A549 (cell line): ENCODE measurements at regions not wholly inside any gene's neighbourhood (a gene's known extent, or its start where the extent isn't known, plus 50 kb on each side); places are given as distances from the start of the nearest gene placed in this dataset.

Source experiments
- CEBPB ChIP-seq, 2 experiments: fragments of >200 bp in 1 of 2; sonication (Bioruptor Twin) in 1 of 2; formaldehyde crosslinking in 1 of 2; IDR thresholded peaks; 2 replicates each; pipeline ENCODE4 v1.6.1; 2012 to 2016
- CHD4 ChIP-seq: fragments of 200-600 bp; sonication (generic); IDR thresholded peaks from 2 replicates; pipeline ENCODE4 v1.6.1; 2016; ENCODE audit warnings: antibody characterized with exemption, mild to moderate bottlenecking, borderline replicate concordance
- CTCF ChIP-seq: fragments of >200 bp; sonication (Bioruptor Twin); formaldehyde crosslinking; IDR thresholded peaks from 3 replicates; pipeline ENCODE4 v1.5.1; 2016
- EP300 ChIP-seq, 2 experiments: fragments of >200 bp; sonication (Bioruptor Twin); formaldehyde crosslinking; IDR thresholded peaks; 2 replicates in 1 of 2; 3 replicates in 1 of 2; pipeline ENCODE4 v1.6.1; 2016 to 2017
- ESRRA ChIP-seq: fragments of 150-350 bp; IDR thresholded peaks from 2 replicates; pipeline ENCODE4 v1.6.1; 2014; ENCODE audit warnings: mild to moderate bottlenecking, low read length, borderline replicate concordance
- MYC ChIP-seq: IDR thresholded peaks from 2 replicates; pipeline ENCODE4 v1.6.1; 2012; ENCODE audit warnings: mild to moderate bottlenecking, inconsistent platforms, low read length, improper control_type of control experiment, borderline replicate concordance
- PBX3 ChIP-seq: IDR thresholded peaks from 2 replicates; pipeline ENCODE4 v1.6.1; 2012
- POLR2A ChIP-seq: IDR thresholded peaks from 2 replicates; pipeline ENCODE4 v1.6.1; 2012; ENCODE audit warnings: mild to moderate bottlenecking, low read length
- POLR2AphosphoS2 ChIP-seq: conservative IDR thresholded peaks from 2 replicates; pipeline ENCODE4 v1.6.1; 2012; ENCODE audit warnings: low read length, improper control_type of control experiment, inconsistent platforms
- RNF2 ChIP-seq: fragments of 200-600 bp; sonication (generic); IDR thresholded peaks from 2 replicates; pipeline ENCODE4 v1.6.1; 2016; ENCODE audit warnings: low read depth, mild to moderate bottlenecking, antibody characterized with exemption, moderate library complexity, borderline replicate concordance
- USF2 ChIP-seq: fragments of 450-650 bp; IDR thresholded peaks from 2 replicates; pipeline ENCODE4 v1.6.1; 2014; ENCODE audit warnings: antibody characterized with exemption
- ZC3H11A ChIP-seq: fragments of 450-650 bp; IDR thresholded peaks from 2 replicates; pipeline ENCODE4 v1.6.1; 2014; ENCODE audit warnings: antibody characterized with exemption, mild to moderate bottlenecking

- TF ChIP-seq CTCF (no peak), USF2 (no peak), POLR2A (no peak), EP300 (IDR thresholded peaks at IDR 0.05) (no peak), RNF2 (no peak), POLR2AphosphoS2 (no peak), CHD4 (no peak), ESRRA (no peak), ZC3H11A (no peak), MYC (no peak), PBX3 (no peak), CEBPB (IDR thresholded peaks at IDR 0.05) (no peak)
Observed at GRCh38 chr1:211886551-211886950, 56.0 kb upstream of the LPGAT1 start.
